ENCODE measurements at regions not wholly inside any gene's neighbourhood (a gene's known extent, or its start where the extent isn't known, plus 50 kb on each side); places are given as distances from the start of the nearest gene placed in this dataset.
"Not testable (repeated sequence)": the region's sequence is repeated elsewhere in the genome, so short reads cannot be mapped to it uniquely, and the experiment has no call there.

DNA sequence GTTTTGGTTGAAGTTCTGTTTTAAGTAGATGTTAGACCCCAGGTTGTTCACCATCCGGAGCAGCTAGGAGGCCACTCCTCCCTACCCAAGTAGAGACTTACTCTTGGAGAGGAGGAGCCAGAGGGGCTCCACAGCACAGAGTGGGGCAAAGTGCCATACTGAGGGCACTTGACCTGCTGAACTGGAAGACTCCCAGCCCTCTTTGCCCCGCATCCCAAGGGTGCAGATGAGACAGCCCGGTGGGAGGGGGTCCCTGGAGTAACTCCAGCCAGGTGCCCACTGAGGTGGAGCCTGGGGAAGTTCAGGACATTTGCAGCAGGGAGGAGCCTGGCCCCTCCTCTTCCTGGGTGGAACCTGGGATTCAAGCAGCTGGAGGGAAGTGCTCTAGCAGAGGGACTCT is 102.1 kb upstream of the GPR6 start:
- no peak for DNase-seq

DNA sequence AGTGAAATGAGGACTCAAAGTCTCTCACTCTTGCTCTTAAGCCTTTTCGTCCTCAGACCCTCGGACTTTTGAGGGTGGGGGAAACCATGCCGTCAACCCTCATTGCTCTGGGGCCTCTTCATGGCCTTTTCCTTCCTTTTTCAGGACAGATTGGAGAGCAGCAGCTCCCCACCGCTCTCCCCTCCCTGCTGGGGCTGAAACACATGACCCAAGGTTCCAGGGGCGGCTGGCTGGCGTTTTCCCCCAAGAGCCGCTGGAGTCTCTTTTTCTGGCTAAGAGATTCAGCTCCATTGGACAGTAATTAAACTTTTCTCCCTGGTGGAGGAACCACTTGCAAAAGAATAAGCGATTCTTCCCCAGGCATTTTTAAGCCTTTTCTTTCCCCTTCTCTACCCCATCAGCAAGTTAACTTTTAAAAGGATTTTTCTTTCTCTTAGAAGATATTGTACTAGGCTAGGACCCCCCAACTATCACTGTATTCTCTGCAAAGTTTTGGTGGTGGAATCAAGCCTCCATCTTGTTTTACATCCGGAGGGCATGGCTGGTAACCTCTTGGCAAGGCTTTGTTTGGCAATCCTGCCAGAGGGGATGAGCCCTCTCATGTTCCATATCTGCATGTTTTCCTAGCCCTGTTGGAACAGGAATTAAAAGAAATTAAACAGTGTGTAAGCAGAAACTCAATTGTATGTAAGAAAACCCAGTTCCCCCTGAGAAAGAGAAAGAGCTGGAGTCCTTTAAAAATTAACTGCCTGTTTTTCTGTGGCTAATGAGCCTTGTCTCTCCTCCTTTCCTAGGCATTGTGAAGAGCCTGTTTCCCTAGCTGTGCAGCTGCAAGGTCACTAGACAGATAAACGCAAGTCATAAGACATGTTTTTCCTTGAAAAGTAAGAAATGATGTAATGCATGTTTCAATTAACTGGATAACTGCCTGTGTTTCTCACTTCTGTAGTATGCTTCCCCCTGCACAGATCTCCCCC is 100.8 kb upstream of the GPR6 start:
- peak in 1 of 2 donors; percentile 13 for DNase-seq

DNA sequence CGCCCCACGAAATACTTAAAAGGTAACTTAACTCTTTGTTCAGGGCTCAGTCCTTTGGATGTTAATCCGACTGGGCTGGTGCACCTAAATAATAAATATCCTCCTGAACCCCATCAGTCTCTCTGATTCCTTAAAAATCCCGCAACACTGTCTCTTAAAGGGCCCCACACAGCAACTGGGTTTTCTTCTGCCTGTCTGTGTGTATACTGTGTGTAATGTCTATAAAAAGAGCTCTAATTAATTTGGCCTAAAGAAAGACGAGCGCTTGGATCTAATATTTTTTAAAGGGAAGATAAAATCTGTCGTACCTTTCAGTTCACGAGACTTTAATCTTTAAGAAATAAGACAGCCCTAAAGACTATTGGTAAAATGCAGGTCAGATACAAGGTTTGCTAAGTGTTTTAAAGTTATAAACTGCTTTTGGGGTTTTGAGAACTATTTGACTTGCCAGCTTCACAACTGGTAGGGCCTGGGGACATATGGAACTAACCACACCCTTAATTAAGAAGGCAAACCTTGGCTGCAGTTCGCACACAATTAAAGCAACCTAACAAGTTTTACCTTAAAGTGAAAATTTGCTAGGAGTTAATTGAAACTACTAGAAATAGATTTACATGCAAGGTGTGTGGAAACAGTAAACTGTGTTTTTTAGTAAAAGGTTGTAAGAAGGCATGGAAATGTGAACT is 100.0 kb upstream of the GPR6 start:
- DNase-seq: not testable (repeated sequence)

DNA sequence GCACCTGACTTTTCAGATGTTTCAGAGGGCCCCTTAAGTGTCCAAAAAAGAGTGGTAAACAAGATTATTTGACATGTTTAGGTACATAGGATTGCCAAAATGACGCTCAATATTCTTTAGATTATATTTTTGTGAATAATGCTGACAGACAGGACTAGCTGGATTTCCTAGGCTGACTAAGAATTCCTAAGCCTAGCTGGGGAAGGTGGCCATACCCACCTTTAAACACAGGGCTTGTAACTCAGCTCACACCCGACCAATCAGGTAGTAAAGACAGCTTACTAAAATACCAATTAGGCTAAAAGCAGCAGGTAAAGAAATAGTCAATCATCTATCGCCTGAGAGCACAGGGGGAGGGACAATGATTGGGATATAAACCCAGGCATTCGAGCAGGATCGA is 99.0 kb upstream of the GPR6 start:
- DNase-seq: not testable (repeated sequence)

DNA sequence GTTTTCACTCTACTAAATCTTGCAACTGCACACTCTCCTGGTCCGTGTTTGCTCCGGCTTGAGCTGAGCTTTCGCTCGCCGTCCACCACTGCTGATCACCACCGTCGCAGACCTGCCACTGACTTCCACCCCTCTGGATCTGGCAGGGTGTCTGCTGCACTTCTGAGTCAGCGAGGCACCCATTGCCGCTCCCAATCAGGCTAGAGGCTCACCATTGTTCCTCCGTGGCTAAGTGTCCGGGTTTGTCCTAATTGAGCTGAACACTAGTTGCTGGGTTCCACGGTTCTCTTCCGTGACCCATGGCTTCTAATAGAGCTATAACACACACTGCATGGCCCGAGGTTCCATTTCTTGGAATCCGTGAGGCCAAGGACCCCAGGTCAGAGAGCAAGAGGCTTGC is 98.6 kb upstream of the GPR6 start:
- DNase-seq: no peak

DNA sequence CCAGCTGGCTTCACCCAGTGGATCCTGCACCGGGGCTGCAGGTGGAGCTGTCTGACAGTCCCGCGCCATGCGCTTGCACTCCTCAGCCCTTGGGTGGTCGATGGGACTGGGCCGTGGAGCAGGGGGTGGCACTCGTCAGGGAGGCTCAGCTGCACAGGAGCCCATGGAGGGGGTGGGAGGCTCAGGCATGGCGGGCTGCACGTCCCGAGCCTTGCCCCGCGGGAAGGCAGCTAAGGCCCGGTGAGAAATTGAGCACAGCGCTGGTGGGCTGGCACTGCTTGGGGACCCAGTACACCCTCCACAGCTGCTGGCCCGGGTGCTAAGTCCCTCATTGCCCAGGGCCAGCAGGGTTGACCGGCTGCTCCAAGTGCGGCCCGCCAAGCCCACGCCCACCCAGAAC is 97.0 kb upstream of the GPR6 start:
- DNase-seq: not testable (repeated sequence)

DNA sequence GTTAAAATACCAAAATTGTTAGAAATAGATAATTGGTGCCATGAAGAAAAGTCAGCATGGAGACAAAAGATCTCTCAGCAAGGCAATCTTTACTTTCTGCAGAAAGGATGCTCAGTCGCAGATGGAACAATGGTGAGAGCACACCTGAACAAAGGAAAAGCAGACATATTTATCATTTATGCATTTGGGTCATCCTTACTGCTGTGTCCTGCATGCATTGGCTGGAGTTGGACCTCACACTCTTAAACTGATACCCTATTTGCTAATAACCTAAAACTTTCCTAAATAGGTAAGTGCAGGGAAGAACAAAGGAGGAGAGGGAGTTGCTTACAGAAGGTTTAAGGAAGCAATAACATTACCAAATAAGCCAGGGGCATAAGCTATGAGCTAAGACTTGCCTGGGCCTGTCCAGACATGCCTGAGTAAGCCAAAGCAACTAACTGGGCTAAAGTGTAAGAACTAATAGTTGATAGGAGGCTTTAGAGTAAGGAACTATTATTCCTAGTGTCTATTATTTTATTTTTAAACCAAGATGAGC is 96.1 kb upstream of the GPR6 start:
- peak in 1 of 2 donors; percentile 37 for DNase-seq

DNA sequence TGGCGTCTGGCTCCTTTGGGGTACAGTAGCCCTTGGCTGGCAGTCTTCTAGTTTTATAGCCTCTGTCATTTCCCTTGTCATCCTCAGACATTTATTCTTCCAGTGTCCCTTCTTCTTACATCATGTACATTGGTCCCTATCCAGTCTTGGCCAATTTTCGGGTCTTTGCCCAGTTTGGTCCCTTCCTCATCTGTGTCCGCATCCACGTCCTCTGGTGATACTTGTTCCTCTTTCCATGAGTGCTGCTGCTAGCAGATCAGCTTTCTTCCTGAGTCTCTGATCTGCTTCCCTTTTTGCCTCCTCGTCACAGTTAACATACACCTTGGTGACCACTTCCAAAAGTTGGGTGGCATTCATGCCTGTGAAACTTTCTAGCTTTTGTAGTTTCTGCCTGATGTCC is 86.2 kb upstream of the GPR6 start:
- DNase-seq: peak; percentile 77 to 81

DNA sequence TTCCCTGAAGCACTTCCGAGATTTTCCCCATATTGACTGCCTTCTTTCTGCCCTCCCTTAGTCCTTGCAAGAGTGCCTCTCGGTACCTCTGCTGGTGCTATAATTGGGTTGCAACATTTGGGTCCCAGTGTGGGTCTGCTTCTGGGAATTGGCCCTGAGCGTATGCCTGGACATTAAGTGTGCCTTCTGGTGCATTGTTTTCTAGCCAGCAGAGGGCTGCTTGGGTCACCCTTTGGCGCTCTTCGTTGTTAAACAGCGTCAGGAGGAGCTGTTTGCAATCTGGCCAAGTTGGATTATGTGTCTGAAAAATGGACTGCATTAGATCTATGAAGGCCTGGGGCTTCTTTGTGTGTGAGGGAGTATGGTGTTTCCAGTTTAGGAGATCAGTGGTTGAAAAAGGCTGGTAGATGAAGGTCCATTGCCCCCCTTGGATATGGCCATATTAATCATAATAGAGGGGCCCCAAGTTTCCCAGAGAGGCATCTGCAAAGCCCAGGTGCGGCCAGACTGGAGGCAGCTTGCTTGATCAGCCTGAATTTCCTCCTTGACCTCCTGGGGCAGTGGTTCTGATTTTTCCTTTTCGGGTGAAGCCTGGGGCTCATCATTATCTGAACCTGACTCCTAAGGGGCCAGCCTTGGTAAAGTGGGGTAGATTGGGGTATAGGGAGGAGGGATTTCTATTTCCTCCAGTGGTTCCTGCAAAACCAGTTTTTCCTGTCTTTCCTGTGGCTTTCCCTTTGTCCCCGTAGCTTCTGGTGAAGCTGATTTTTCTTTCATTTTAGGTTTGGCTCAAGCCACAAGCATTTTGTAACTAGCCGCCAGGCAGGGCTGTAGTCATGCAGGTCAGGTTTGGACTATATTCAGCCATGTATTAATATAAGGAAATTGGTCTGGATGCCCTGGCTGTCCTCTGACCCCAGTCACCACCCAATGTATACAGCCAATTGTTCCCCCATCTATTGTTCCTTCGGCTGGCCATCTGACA is 85.4 kb upstream of the GPR6 start:
- no peak for DNase-seq

DNA sequence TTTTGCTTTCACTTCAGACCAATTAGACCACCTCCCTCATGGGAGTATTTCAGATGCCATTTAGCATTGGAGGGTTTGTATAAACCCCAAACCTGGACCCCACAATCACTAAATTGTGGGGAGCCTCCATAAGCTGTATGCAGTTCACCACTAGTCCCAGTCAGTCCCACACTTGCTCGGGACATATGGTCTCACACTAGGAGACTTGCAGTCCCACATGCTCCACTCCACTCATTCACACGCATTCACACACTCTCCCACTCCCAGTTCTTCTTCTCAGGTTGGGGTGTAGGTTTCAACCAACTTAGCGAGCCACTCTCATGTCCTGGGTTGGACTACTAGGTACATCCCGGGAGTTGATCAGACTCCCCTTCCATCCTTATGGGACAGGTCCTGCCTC is 84.5 kb upstream of the GPR6 start:
- no peak for DNase-seq

DNA sequence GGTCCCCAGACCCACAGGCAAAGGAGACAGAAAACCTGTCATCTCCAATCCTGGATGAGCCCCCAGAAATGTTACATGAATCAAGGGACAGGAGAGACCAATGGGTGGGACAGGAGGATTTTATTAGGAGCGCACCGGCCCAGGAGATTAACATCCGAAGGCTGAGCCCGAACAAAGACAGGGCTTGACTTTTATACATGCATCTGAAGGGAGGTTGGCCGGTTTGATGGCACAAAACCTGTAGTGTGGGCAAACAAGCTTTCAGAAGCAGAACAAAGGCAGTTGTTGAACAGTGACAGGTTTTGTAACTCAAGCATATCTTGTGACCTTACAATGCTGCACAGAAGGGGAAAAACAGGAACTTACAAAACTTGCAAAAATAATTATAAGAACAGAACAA is 83.9 kb upstream of the GPR6 start:
- DNase-seq: peak; percentile 52 to 80

DNA sequence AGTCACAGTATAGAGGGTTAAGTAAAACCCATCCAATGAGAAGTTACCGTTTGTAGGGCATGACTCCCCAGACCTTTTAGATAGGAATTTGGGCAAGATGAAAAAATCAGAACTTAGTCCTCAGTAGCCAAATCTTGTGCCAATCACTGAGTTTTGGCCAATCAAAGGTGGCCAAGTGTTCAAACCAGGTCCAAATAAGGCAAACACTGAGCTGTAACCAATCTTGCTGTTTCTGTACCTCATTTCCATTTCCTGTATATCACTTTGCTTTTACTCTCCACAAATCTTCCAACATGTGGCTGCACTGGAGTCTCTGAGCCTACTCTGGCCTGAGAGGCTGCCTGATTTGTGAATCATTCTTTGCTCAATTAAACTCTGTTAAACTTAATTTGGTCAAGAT is 81.8 kb upstream of the GPR6 start:
- no peak for DNase-seq

DNA sequence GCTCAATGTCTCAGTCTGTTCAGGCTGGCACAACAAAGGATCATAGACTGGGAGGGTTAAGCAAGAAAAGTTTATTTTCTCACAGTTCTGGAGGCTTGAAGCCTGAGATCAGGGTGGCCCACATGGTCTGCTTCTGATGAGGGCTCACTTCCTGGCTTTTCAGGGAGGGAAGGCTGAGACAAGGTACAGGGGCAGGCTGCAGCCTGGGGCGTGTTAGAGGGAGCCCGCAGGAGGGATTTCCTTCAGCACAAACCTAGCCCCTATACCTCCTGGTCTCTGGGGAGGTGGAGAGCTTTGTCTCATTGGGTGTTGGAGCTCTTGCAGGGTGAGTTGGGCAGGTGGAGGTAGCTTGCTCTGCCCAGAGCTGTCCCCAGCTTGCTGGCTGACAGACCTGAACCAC is 81.1 kb upstream of the GPR6 start:
- no peak for DNase-seq

DNA sequence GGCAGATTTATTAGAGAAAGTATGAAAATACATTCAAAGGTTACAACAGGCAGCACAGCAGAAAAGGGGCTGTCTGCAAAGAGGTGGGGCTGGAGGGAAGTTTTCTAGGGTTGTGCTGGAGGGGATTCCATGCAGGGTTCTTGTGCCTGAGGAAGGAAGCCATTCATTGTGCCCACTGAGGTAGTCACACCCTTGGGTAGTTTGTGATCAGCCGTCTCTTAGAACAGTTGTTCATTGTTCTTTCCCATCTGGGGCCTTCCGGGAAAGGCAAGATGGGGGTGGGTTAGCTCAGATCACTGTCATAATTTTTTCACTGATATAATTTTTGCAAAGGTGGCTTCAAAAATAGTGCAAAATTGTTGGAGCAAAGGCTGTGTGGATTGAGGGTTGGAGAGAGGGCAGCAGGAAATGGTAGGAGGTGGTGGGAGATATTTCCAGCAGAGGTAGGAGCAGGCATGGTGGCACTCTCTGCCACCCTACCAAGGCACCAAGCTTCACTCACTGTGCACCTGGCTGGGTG is 80.5 kb upstream of the GPR6 start:
- DNase-seq: no peak

DNA sequence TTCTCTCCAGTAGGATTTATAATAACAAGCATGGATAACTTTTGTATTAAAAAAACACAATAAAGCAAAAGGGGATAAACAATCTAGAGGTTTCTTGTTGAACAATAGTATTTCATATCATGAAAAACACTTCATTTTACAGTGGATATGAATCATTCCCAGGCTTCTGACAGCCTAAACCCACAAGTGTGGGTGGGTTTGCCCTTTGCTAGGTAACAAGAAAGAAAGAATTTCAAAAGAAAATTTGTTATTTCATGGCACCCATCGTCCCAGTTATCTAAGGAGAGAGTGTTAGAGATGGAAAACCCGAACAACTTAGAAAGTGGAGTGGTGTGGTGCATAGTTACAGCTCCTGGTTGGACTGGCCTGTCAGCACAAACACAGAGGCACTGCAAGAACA is 76.1 kb upstream of the GPR6 start:
- DNase-seq: no peak

DNA sequence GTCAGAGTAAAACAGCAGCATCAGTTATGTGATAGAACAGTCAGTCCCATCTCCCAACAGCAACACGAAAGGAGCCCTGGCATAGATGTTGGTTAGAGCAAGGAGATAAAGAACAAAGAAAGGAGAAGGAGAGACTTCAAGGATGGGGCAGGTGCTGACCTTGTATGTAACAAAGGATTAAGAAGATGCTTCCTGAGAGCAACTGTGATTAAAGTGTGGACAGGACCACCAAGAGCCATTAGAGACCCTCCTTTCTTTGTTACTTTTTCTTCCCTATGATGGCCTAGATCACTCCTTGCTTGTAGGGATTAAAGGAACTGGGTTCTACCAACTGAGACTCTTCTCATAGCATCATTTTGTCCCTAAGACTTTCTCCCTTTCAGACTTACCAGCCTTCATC is 75.2 kb upstream of the GPR6 start:
- no peak for DNase-seq

DNA sequence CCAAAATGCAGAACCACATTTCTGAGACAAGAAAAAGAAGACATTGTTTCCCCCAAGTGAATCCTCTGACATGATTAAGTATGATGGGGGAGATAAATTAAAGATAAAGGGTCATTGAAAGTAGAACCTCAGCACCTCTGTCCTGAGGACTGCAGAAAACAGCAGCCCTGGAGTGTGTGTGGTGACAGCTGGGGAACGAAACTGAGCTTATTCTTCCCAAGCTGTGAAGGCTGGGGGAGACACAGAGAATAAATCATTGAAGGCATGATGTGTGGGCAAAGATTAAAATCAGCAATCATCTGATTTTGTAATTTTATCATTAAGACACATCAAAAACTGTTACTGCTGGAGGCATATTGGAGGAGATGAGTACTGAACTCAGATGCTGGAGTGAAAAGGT is 67.5 kb upstream of the GPR6 start:
- DNase-seq: no peak

DNA sequence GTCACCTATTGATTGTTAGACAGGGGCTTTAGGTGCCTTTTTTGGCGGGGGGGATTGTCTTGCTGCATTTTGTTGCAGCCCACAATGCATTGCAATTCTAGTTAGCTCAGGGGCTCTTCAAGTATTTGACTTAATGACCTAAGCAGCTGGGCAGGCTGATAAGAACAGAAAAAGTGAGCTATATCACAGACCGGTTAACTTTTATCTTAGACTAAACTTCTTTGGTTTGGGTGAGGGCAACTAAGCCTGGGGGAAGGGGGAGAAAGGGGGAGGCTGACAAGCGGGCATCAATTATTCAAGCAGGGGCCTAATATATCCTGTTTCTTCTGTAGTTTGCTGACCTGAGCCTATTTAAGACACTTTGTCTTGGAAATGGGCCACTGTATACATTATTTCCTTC is 66.0 kb upstream of the GPR6 start:
- DNase-seq: no peak

DNA sequence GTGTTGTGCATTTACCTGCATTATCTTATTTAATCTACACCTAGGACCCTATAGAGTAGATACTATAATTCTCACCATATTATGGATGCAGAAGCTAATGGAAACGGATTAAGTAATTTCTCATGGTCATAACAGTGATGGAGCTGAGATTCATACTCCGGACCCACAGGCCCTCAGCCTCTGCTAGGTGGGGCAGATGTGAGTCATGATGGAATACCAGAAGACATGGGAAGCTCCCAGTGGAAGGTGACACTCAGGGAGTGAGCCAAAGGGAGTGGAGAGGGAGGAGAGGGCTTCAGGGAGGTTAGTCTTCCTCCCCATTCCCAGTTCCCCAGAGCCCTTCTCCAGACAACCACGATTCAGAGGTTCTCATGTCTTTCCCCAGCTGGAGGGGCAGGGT is 65.2 kb upstream of the GPR6 start:
- no peak for DNase-seq

DNA sequence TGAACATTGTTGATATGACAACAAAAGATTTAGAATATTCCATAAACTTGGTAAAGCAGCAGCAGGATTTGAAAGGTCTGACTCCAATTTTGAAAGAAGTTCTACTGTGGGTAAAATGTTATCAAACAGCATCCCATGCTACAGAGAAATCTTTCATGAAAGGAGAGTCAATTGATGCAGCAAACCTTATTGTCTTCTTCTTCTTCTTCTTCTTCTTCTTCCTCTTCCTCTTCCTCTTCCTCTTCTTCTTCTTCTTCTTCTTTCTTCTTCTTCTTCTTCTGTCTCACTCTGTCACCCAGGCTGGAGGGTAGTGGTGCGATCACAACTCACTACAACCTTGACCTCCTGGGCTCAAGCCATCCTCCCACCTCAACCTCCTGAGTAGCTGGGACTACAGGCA is 62.4 kb upstream of the GPR6 start:
- DNase-seq: not testable (repeated sequence)

DNA sequence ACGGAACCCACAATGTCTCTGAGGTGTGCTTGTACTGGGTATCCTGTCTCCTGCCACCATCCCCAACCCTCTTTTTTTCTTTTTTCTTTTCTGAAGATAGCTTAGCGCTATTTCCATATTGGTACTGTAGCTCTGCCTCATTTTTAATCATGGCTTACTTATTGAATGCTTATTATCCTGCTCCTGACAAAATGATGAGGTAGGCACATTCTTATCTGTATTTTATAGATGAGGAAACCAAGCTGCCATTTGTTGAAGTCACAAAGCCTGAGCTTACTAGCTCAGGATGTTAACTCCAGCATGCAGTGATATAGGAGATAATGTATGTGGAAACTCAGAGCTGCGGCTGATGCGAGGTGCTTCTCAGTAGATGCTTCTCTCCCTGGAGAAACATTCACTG is 61.4 kb upstream of the GPR6 start:
- DNase-seq: no peak

DNA sequence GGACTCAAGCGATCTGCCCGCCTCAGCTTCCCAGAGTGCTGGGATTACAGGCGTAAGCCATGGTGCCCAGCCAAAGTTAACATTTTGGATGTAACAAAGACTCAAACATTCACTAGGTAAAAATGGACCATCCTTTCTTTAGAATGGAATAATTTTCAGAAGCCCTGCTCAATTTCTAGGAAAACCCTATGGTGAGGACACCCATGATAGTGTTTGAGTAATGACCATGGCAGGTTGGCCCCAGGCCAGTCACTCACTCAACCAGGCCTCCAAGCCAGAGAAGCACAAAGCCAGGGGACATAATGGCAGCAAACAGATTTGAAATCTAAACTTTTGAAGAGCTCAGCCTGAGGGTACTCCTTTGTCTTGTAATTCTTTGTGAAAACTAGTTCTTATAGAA is 59.9 kb upstream of the GPR6 start:
- DNase-seq: no peak

DNA sequence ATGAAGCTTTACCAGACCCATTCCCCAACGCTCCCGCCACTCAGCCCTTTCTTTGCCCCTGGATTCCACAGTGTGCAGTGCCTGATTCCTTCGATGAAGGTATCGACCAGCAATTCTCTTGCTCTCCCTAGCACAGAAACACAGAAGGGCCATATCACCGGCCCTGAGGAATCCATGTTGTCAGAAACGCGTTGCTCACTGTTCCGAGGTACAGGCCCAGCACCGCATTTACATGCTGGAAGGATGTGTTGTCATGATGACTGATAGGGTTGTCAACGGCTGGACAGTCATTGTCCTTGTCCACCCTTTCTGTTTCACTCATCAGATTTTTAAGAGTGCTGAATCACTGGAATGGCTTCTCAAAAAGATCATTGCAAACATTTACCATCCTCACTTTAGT is 57.2 kb upstream of the GPR6 start:
- no peak for DNase-seq
